Kidney (tissue), 13 donors: ENCODE measurements at regions not wholly inside any gene's neighbourhood (a gene's known extent, or its start where the extent isn't known, plus 50 kb on each side); places are given as distances from the start of the nearest gene placed in this dataset.
A peak's percentile ranks its signal among the peaks of the same experiment; 100 is the strongest.

Experiments used
- DNase-seq, 5 donors: peaks; one replicate each; pipeline ENCODE4 v3.0.0-alpha.2; 2013 to 2020
- FAIRE-seq: peaks from 2 replicates; lab custom pipeline; 2012; peaks lifted over from hg19 to GRCh38; lab: Jason Lieb, UNC
- H3K27ac ChIP-seq, 2 donors: one replicate each; pipeline ENCODE4 v1.7.0; 2013; ENCODE audit warnings: low read depth in 2 of 2, low read length in 2 of 2, inconsistent platforms in 1 of 2
- H3K27me3 ChIP-seq: one replicate; pipeline ENCODE4 v1.7.1; 2013; ENCODE audit warnings: low read length, inconsistent platforms; ENCODE audit not compliant: control insufficient read depth, insufficient read depth
- H3K36me3 ChIP-seq, 3 donors: one replicate each; pipeline versions ENCODE4 v1.7.0 to v1.7.1; 2013; ENCODE audit warnings: low read length in 3 of 3, control low read depth in 1 of 3, inconsistent platforms in 1 of 3; ENCODE audit not compliant: insufficient read depth in 3 of 3, control insufficient read depth in 2 of 3
- H3K4me1 ChIP-seq, 3 donors: one replicate each; pipeline versions ENCODE4 v1.7.0 to v1.7.1; 2013; ENCODE audit warnings: low read length in 3 of 3, inconsistent platforms in 1 of 3, low read depth in 1 of 3; ENCODE audit not compliant: control insufficient read depth in 2 of 3, insufficient read depth in 2 of 3
- H3K4me3 ChIP-seq, 3 donors: one replicate each; pipeline versions ENCODE4 v1.7.0 to v1.8.1; 2013; ENCODE audit warnings: low read length in 3 of 3, control low read depth in 1 of 3, inconsistent platforms in 1 of 3
- H3K9ac ChIP-seq, 3 donors: one replicate each; pipeline versions ENCODE4 v1.7.0 to v1.7.1; 2013; ENCODE audit warnings: low read length in 3 of 3, control low read depth in 1 of 3, inconsistent platforms in 1 of 3
- H3K9me3 ChIP-seq, 3 donors: one replicate each; pipeline versions ENCODE4 v1.7.0 to v1.7.1; 2013; ENCODE audit warnings: low read length in 3 of 3, control low read depth in 1 of 3, inconsistent platforms in 1 of 3; ENCODE audit not compliant: control insufficient read depth in 2 of 3, insufficient read depth in 1 of 3
- intact Hi-C: fragments of 100-400 bp; cut with DNase I; formaldehyde crosslinking; loops from one replicate; pipeline ENCODE4 v1.11.1; 2022
- TF ChIP-seq, protein P1 (sequence below): IDR thresholded peaks from 3 replicates; pipeline ENCODE4 v1.5.1; 2012; ENCODE audit warnings: mild to moderate bottlenecking, moderate library complexity, borderline replicate concordance; ENCODE audit not compliant: insufficient read depth; ENCODE audit errors: extremely low read depth
- donor health status: control.
- donor health status: control.
- donor health status: control.
- donor health status: control.
- donor health status: control.
- donor health status: DM: yes; HTN: yes; CAD: no.
- donor health status: Normal renal cell carcinoma (clear cell type).

DNA sequence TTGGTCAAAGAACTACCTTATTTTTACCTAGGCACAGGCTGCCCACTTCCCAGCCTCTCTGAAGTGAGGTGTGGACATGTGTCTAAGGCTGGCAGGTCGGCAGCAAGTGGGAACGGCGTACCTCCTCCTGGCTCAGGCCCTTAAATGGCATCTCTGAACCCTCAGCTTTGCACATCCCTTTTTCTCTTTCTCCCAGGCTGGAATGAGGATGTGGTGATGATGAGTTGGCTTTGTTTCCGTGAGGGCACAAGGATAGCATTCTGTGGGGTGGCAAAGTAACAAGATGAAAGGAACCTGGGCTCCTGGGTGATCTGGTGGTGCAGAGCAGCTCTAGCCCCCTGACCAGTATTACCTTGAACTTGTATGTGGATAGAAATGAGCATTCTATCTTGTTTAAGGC lies 196.8 kb downstream of the REEP3 start:
- H3K36me3 ChIP-seq: no peaks in the 10 kb centered on the region
- peak overlapping the region in 1 of 3 donors; percentile 58 for H3K9ac ChIP-seq
- H3K9me3 ChIP-seq: no peaks in the 10 kb centered on the region
- FAIRE-seq (no peak), DNase-seq (no peak)
- intact Hi-C loops: loop anchor here (10.0 kb wide), 1 partner anchor 83 kb away; no protein-coding TSS in a partner anchor
- TF ChIP-seq, protein P1, sequence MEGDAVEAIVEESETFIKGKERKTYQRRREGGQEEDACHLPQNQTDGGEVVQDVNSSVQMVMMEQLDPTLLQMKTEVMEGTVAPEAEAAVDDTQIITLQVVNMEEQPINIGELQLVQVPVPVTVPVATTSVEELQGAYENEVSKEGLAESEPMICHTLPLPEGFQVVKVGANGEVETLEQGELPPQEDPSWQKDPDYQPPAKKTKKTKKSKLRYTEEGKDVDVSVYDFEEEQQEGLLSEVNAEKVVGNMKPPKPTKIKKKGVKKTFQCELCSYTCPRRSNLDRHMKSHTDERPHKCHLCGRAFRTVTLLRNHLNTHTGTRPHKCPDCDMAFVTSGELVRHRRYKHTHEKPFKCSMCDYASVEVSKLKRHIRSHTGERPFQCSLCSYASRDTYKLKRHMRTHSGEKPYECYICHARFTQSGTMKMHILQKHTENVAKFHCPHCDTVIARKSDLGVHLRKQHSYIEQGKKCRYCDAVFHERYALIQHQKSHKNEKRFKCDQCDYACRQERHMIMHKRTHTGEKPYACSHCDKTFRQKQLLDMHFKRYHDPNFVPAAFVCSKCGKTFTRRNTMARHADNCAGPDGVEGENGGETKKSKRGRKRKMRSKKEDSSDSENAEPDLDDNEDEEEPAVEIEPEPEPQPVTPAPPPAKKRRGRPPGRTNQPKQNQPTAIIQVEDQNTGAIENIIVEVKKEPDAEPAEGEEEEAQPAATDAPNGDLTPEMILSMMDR: no peak
- H3K27ac ChIP-seq: peak overlapping the region; percentile 5 to 69
- H3K4me1 ChIP-seq: peaks cover 7 to 43% (median 21%) of the 10 kb centered on the region in 3 donors
- no peaks in the 10 kb centered on the region for H3K27me3 ChIP-seq
- no peak overlapping the region for H3K4me3 ChIP-seq

DNA sequence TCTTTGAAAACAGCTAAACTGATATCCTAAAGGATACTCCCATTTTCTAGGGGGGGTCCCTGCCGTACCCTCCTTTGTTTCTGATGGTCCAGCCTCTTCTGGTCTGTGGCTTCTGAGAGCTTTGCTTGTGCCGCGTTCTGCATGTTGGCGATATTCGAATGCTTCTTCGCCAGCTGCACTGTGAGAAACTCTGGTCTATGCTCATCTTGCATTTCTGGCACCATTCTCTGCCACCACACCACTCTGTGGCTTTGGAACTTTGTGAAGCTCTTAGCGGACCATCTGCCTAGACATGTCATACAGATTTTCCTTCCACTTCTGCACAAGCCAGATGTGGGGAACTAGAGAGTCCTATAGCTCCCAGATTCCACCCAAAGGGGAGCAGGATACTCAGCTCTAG lies 197.2 kb downstream of the REEP3 start:
- no peak for FAIRE-seq
- no peak for DNase-seq
- intact Hi-C loops: loop anchor here (10.0 kb wide), 1 partner anchor 84 kb away; no protein-coding TSS in a partner anchor

DNA sequence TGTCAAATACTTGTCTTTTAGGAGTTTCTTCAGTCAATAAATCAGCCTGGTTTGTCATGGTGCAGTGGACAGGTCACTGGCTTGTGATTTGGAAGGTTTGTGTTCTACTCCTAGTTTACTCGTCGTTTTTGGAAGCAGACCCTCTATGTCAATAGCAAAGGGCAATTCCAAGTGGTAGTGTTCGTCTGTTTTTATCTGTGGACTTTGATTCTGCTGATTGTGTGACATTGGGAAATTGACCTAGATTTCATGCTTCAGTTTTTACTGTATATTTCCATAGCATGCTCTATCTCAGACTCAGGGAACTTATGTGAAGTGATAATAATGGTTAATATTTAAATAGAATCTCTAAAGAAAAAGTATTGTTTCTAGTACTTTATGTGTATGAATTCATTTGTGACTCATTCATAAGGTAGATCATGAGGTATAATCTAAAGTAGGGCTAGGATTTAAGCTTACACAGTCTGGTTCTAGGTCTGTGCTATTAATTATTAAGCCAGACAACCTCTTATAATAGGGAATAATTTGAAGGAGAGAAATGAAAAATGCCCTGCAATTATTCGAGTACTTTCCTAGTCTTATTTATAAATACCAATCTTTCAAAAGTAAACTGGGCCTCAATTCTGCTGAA lies 198.1 kb downstream of the REEP3 start:
- Histone ChIP-seq H3K4me3 (no peak overlapping the region), H3K27me3 (no peaks in the 10 kb centered on the region), H3K4me1 (peaks cover 7 to 32% (median 13%) of the 10 kb centered on the region in 3 donors), H3K9me3 (no peaks in the 10 kb centered on the region), H3K36me3 (no peaks in the 10 kb centered on the region), H3K9ac (peak overlapping the region in 1 of 3 donors; percentile 27), H3K27ac (no peak overlapping the region)
- FAIRE-seq (no peak), DNase-seq (peak in 1 of 5 donors; percentile 22)
- TF ChIP-seq, protein P1: no peak
- intact Hi-C loops: loop anchor here (10.0 kb wide), 1 partner anchor 85 kb away; no protein-coding TSS in a partner anchor

More for the DNA sequence above, 197.2 kb downstream of the REEP3 start:
- H3K4me1 ChIP-seq: peaks cover 7 to 40% (median 19%) of the 10 kb centered on the region in 3 donors
- no peak overlapping the region for H3K4me3 ChIP-seq
- no peaks in the 10 kb centered on the region for H3K9me3 ChIP-seq
- H3K36me3 ChIP-seq: no peaks in the 10 kb centered on the region
- TF ChIP-seq, protein P1: no peak
- no peaks in the 10 kb centered on the region for H3K27me3 ChIP-seq
- peak overlapping the region; percentile 18 to 69 for H3K27ac ChIP-seq
- H3K9ac ChIP-seq: peak overlapping the region in 1 of 3 donors; percentile 27
